GM18520 (cell line): ENCODE measurements at regions not wholly inside any gene's neighbourhood (a gene's known extent, or its start where the extent isn't known, plus 50 kb on each side); places are given as distances from the start of the nearest gene placed in this dataset.
"Not testable (repeated sequence)": the region's sequence is repeated elsewhere in the genome, so short reads cannot be mapped to it uniquely, and the experiment has no call there.

Experiments used
- ATAC-seq: cut with Tn5 transposase; IDR thresholded peaks from one replicate; pipeline ENCODE4 v1.9.1; 2021; ENCODE audit not compliant: unreplicated experiment

- no peak for ATAC-seq
Measured at GRCh38 chr7:96770758-96771157, 61.1 kb upstream of the SEM1 start.

- no peak for ATAC-seq
Measured at GRCh38 chr7:96772139-96772694, 62.6 kb upstream of the SEM1 start.

GRCh38 chr7:96773483-96773882, 63.8 kb upstream of the SEM1 start:
- ATAC-seq: no peak

GRCh38 chr7:96774358-96774757, 64.7 kb upstream of the SEM1 start:
- ATAC-seq: no peak

- no peak for ATAC-seq
Measured at GRCh38 chr7:96775046-96775445, 65.4 kb upstream of the SEM1 start.

- no peak for ATAC-seq
Measured at GRCh38 chr7:96778263-96778662, 68.6 kb upstream of the SEM1 start.

GRCh38 chr7:96781919-96782318, 72.3 kb upstream of the SEM1 start:
- no peak for ATAC-seq

- ATAC-seq: not testable (repeated sequence)
Measured at GRCh38 chr7:96782686-96783298, 73.1 kb upstream of the SEM1 start.

GRCh38 chr7:96784597-96784996, 75.0 kb upstream of the SEM1 start:
- ATAC-seq: no peak

GRCh38 chr7:96786261-96786997, 76.8 kb upstream of the SEM1 start:
- ATAC-seq: no peak

- ATAC-seq: no peak
Measured at GRCh38 chr7:96786998-96787395, 77.4 kb upstream of the SEM1 start.

GRCh38 chr7:96789914-96790313, 80.3 kb upstream of the SEM1 start:
- ATAC-seq: no peak

- ATAC-seq: no peak
Measured at GRCh38 chr7:96792115-96792514, 82.5 kb upstream of the SEM1 start.

GRCh38 chr7:96794063-96794462, 84.4 kb upstream of the SEM1 start:
- no peak for ATAC-seq

GRCh38 chr7:96800122-96800521, 90.5 kb upstream of the SEM1 start:
- ATAC-seq: no peak

GRCh38 chr7:96800824-96801223, 91.2 kb upstream of the SEM1 start:
- ATAC-seq: no peak

- no peak for ATAC-seq
Measured at GRCh38 chr7:96819111-96819700, 109.6 kb upstream of the SEM1 start.

GRCh38 chr7:96821131-96821530, 111.5 kb upstream of the SEM1 start:
- not testable (repeated sequence) for ATAC-seq

- ATAC-seq: no peak
Measured at GRCh38 chr7:96822824-96823223, 113.2 kb upstream of the SEM1 start.

- ATAC-seq: no peak
Measured at GRCh38 chr7:96823274-96823673, 113.6 kb upstream of the SEM1 start.

GRCh38 chr7:96824686-96825085, 115.0 kb upstream of the SEM1 start:
- no peak for ATAC-seq

GRCh38 chr7:96825285-96825684, 115.6 kb upstream of the SEM1 start:
- ATAC-seq: no peak
